K562 (cell line): ENCODE measurements at regions not wholly inside any gene's neighbourhood (a gene's known extent, or its start where the extent isn't known, plus 50 kb on each side); places are given as distances from the start of the nearest gene placed in this dataset.

Experiments
- ATAC-seq: fragments of 200-7000 bp; cut with Tn5 transposase; 3 replicates; pipeline ENCODE4 v1.9.1; 2020; ENCODE audit warnings: moderate library complexity
- BruUV-seq: library from RNA; stranded (reverse); fragments of 400-500 nt; replicated peaks from 2 replicates; lab custom pipeline; 2021; lab: Mats Ljungman, UMichigan
- CTCF ChIA-PET: fragments of 300-600 bp; formaldehyde crosslinking; extraction: SDS; loops from one replicate; lab custom pipeline; 2021; ENCODE audit warnings: low intra/inter-chr PET ratio; lab: Yijun Ruan, JAX
- POLR2A ChIA-PET: fragments of 300-600, 350-650 bp; sonication (Branson Sonifier 250); formaldehyde crosslinking; extraction: SDS; loops from one replicate; lab custom pipeline; 2021; ENCODE audit warnings: antibody characterized with exemption, inconsistent platforms; lab: Yijun Ruan, JAX
- DNase-seq, 4 experiments: peaks; one replicate each; pipeline versions ENCODE4 v3.0.0 to v3.0.0-alpha.2; 2011 to 2018; ENCODE audit warnings: low spot score in 3 of 4, mixed read lengths in 3 of 4; ENCODE audit errors: extremely low read depth in 1 of 4
- FAIRE-seq: peaks from 2 replicates; lab custom pipeline; 2011; peaks lifted over from hg19 to GRCh38; lab: Jason Lieb, UNC
- H2AFZ ChIP-seq: 2 replicates; pipeline ENCODE4 v1.6.0; 2011; ENCODE audit warnings: low read depth, low read length, control low read depth, inconsistent platforms
- H3K27ac ChIP-seq: fragments of 200-600 bp; 3 replicates; pipeline ENCODE4 v1.8.0; 2011; ENCODE audit warnings: low read depth, mild to moderate bottlenecking, control low read depth, inconsistent platforms, low read length, moderate library complexity, mixed read lengths; ENCODE audit errors: extremely low read depth
- H3K27me3 ChIP-seq, 2 experiments: fragments of 300-600 bp in 1 of 2; 2 replicates in 1 of 2; 3 replicates in 1 of 2; pipeline versions ENCODE4 v1.6.0 to v1.8.0; 2011; ENCODE audit warnings: inconsistent platforms in 2 of 2, low read length in 2 of 2, mild to moderate bottlenecking in 1 of 2, mixed read lengths in 1 of 2, moderate library complexity in 1 of 2; ENCODE audit not compliant: control insufficient read depth in 2 of 2, insufficient read depth in 2 of 2
- H3K36me3 ChIP-seq: fragments of 300-600 bp; 3 replicates; pipeline ENCODE4 v1.8.0; 2011; ENCODE audit warnings: mild to moderate bottlenecking, low read length, inconsistent platforms; ENCODE audit not compliant: control insufficient read depth, insufficient read depth
- H3K4me1 ChIP-seq, 2 experiments: fragments of 200-600 bp in 1 of 2; replicated peaks in 1 of 2; 2 replicates in 1 of 2; 3 replicates in 1 of 2; pipeline versions ENCODE4 v1.5.1 to v1.8.0; 2011; ENCODE audit warnings: inconsistent platforms in 2 of 2, low read length in 2 of 2, mild to moderate bottlenecking in 1 of 2, mixed read lengths in 1 of 2, moderate library complexity in 1 of 2; ENCODE audit not compliant: control insufficient read depth in 2 of 2, insufficient read depth in 2 of 2
- H3K4me2 ChIP-seq: 2 replicates; pipeline ENCODE4 v1.6.1; 2011; ENCODE audit warnings: low read length, control low read depth, inconsistent platforms, mixed read lengths; ENCODE audit not compliant: insufficient read depth
- H3K4me3 ChIP-seq: fragments of 200-600 bp; sonication (generic), shearing (Covaris generic); 2 replicates; pipeline ENCODE4 v1.5.1; 2016; ENCODE audit warnings: control low read depth, inconsistent platforms
- H3K79me2 ChIP-seq: fragments of 200-600 bp; 3 replicates; pipeline ENCODE4 v1.8.0; 2011; ENCODE audit warnings: low read length, inconsistent platforms; ENCODE audit not compliant: control insufficient read depth, insufficient read depth
- H3K9ac ChIP-seq, 2 experiments: 2 replicates each; pipeline versions ENCODE4 v1.6.0 to v1.6.1; 2011; ENCODE audit warnings: low read depth in 2 of 2, low read length in 2 of 2, control low read depth in 1 of 2, inconsistent platforms in 1 of 2, mild to moderate bottlenecking in 1 of 2, mixed read lengths in 1 of 2; ENCODE audit not compliant: insufficient read depth in 1 of 2
- H3K9me1 ChIP-seq: one replicate; pipeline ENCODE4 v1.6.0; 2011; ENCODE audit warnings: inconsistent platforms, mild to moderate bottlenecking, low read length, moderate library complexity; ENCODE audit not compliant: control insufficient read depth, insufficient read depth
- H3K9me3 ChIP-seq: replicated peaks from 2 replicates; pipeline ENCODE4 v1.5.1; 2011; ENCODE audit warnings: low read depth, low read length, inconsistent platforms; ENCODE audit not compliant: control insufficient read depth, insufficient read depth
- H4K20me1 ChIP-seq: replicated peaks from 2 replicates; pipeline ENCODE4 v1.6.1; 2011; ENCODE audit warnings: low read length, inconsistent platforms, mixed read lengths; ENCODE audit not compliant: control insufficient read depth, insufficient read depth
- CBFA2T3 ChIP-seq: fragments of 450-650 bp; IDR thresholded peaks from 2 replicates; pipeline ENCODE4 v1.6.1; 2017
- CCNT2 ChIP-seq: IDR thresholded peaks from 2 replicates; pipeline ENCODE4 v1.6.1; 2011; ENCODE audit warnings: borderline replicate concordance, low read depth, mild to moderate bottlenecking, moderate library complexity, mixed read lengths, low read length; ENCODE audit not compliant: insufficient read length; ENCODE audit errors: extremely low read depth
- CREB1 ChIP-seq, 2 experiments: sonication (generic) in 1 of 2; formaldehyde crosslinking in 1 of 2; IDR thresholded peaks; 2 replicates each; pipeline versions ENCODE4 v1.6.1 to v1.8.0; 2012 to 2022; ENCODE audit warnings: inconsistent platforms in 1 of 2, mild to moderate bottlenecking in 1 of 2, missing genetic modification reagents in 1 of 2, moderate library complexity in 1 of 2
- HOXB6 ChIP-seq: fragments of 250-450 bp; sonication (Bioruptor Pico); IDR thresholded peaks from 2 replicates; pipeline ENCODE4 v1.5.1; 2022; ENCODE audit warnings: mild to moderate bottlenecking, borderline replicate concordance
- MCM5 ChIP-seq: fragments of 450-650 bp; IDR thresholded peaks from 2 replicates; pipeline ENCODE4 v1.6.1; 2016; ENCODE audit warnings: low read depth
- MECOM ChIP-seq: fragments of 250-450 bp; sonication (Bioruptor Pico); IDR thresholded peaks from 2 replicates; pipeline ENCODE4 v1.8.0; 2022; ENCODE audit warnings: inconsistent platforms
- PHB ChIP-seq: fragments of 250-450 bp; sonication (Bioruptor Pico); IDR thresholded peaks from 2 replicates; pipeline ENCODE4 v1.5.0; 2021
- PTTG1 ChIP-seq: fragments of 450-650 bp; IDR thresholded peaks from 2 replicates; pipeline ENCODE4 v1.6.1; 2016; ENCODE audit warnings: low read depth, mild to moderate bottlenecking, missing genetic modification characterization, missing compliant biosample characterization
- RBFOX2 ChIP-seq: fragments of 200-400 bp; formaldehyde crosslinking; IDR thresholded peaks from 2 replicates; pipeline ENCODE4 v1.6.1; 2017; ENCODE audit warnings: low read depth, mild to moderate bottlenecking, low read length, moderate library complexity
- RNF219 ChIP-seq: fragments of 250-450 bp; sonication (Bioruptor Pico); IDR thresholded peaks from 2 replicates; pipeline ENCODE4 v1.5.0; 2022; ENCODE audit warnings: mild to moderate bottlenecking
- SIN3A ChIP-seq, 2 experiments: fragments of 150-350 bp in 1 of 2; IDR thresholded peaks; 2 replicates each; pipeline ENCODE4 v1.6.1; 2011 to 2016; ENCODE audit warnings: borderline replicate concordance in 2 of 2, low read depth in 2 of 2, low read length in 2 of 2, mild to moderate bottlenecking in 2 of 2, moderate library complexity in 2 of 2; ENCODE audit not compliant: control insufficient read depth in 1 of 2
- SMARCA4 ChIP-seq: fragments of 450-650 bp; IDR thresholded peaks from 2 replicates; pipeline ENCODE4 v1.6.1; 2016
- ZBTB34 ChIP-seq: fragments of 250-450 bp; sonication (Bioruptor Pico); IDR thresholded peaks from 2 replicates; pipeline ENCODE4 v1.8.0; 2021; ENCODE audit warnings: mild to moderate bottlenecking, moderate library complexity
- ZNF175 ChIP-seq: fragments of 200-800 bp; sonication (Bioruptor generic); IDR thresholded peaks from 2 replicates; pipeline ENCODE4 v1.6.1; 2016; ENCODE audit warnings: low read depth, mild to moderate bottlenecking, missing genetic modification characterization, missing compliant biosample characterization
- WGBS: fragments of 100-300 bp; shearing (Covaris generic); methylation state at CpG from one replicate; pipeline ENCODE4 v1.1.6; 2016; ENCODE audit warnings: low coverage, mixed read lengths; ENCODE audit not compliant: insufficient coverage; ENCODE audit errors: missing lambda C conversion rate; 5-methylcytosine and 5-hydroxymethylcytosine counted together
- in situ Hi-C: fragments of 300-500 bp; cut with MboI; formaldehyde crosslinking; loops from 4 replicates; pipeline ENCODE4 v1.15.0; 2018; ENCODE audit warnings: inconsistent platforms, mixed read lengths
- intact Hi-C: fragments of 100-400 bp; cut with micrococcal nuclease; formaldehyde crosslinking; loops from 2 replicates; pipeline ENCODE4 v1.14.2; 2022
- TF ChIP-seq, protein P1 (sequence below): sonication (generic); formaldehyde crosslinking; IDR thresholded peaks from 2 replicates; pipeline ENCODE4 v1.4.0; 2020; ENCODE audit warnings: mild to moderate bottlenecking, missing genetic modification reagents

- no peak overlapping the region for H3K9ac ChIP-seq
- no peak overlapping the region for H3K4me2 ChIP-seq
- no TSS peak for BruUV-seq
- H2AFZ ChIP-seq, result no peak overlapping the region
- H3K79me2 ChIP-seq, result no peaks in the 10 kb centered on the region
- DNase-seq (no peak), ATAC-seq (no peak), FAIRE-seq (no peak)
- 15% methylated on average over 1 of the region's 1 CpG for WGBS
- in situ Hi-C loops (no loop called here), intact Hi-C loops (no loop called here)
- H4K20me1 ChIP-seq, result no peaks in the 10 kb centered on the region
- H3K9me3 ChIP-seq, result 0 out of 2 replicates have a peak, but pooled peaks cover 2% of the 10 kb centered on the region
- ChIA-PET CTCF (no interaction called here), POLR2A (no interaction called here)
- H3K36me3 ChIP-seq, result no peaks in the 10 kb centered on the region
- H3K27me3 ChIP-seq, result no peaks in the 10 kb centered on the region
- H3K4me1 ChIP-seq, result no peaks in the 10 kb centered on the region
- H3K4me3 ChIP-seq, result no peak overlapping the region
- no peak overlapping the region for H3K27ac ChIP-seq
- H3K9me1 ChIP-seq, result no peaks in the 10 kb centered on the region
- TF ChIP-seq CCNT2 (no peak), MCM5 (no peak), PHB (CRISPR knock-in tag) (no peak), MECOM (CRISPR knock-in tag) (no peak), PTTG1 (tag) (no peak), HOXB6 (CRISPR knock-in tag) (no peak), RBFOX2 (no peak), SMARCA4 (no peak), CBFA2T3 (no peak), RNF219 (CRISPR knock-in tag) (no peak), CREB1 (IDR thresholded peaks at IDR 0.05) (no peak), CREB1 (CRISPR knock-in tag; IDR thresholded peaks at IDR 0.05) (no peak), ZNF175 (CRISPR knock-in tag) (no peak), SIN3A (IDR thresholded peaks at IDR 0.05; ENCODE audit: borderline replicate concordance in 2 of 2, control insufficient read depth in 1 of 2, low read depth in 2 of 2, low read length in 2 of 2) (no peak), ZBTB34 (CRISPR knock-in tag) (no peak)
- TF ChIP-seq, protein P1, sequence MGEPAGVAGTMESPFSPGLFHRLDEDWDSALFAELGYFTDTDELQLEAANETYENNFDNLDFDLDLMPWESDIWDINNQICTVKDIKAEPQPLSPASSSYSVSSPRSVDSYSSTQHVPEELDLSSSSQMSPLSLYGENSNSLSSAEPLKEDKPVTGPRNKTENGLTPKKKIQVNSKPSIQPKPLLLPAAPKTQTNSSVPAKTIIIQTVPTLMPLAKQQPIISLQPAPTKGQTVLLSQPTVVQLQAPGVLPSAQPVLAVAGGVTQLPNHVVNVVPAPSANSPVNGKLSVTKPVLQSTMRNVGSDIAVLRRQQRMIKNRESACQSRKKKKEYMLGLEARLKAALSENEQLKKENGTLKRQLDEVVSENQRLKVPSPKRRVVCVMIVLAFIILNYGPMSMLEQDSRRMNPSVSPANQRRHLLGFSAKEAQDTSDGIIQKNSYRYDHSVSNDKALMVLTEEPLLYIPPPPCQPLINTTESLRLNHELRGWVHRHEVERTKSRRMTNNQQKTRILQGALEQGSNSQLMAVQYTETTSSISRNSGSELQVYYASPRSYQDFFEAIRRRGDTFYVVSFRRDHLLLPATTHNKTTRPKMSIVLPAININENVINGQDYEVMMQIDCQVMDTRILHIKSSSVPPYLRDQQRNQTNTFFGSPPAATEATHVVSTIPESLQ (CRISPR knock-in tag), result no peak
Observed at GRCh38 chr12:40560848-40561247, 131.4 kb upstream of the CNTN1 start.
